HFF-Myc (cell line): ENCODE measurements at regions not wholly inside any gene's neighbourhood (a gene's known extent, or its start where the extent isn't known, plus 50 kb on each side); places are given as distances from the start of the nearest gene placed in this dataset.
"Not testable (repeated sequence)": the region's sequence is repeated elsewhere in the genome, so short reads cannot be mapped to it uniquely, and the experiment has no call there.

Experiments used
- DNase-seq: peaks from one replicate; pipeline ENCODE4 v3.0.0-alpha.2; 2011; ENCODE audit warnings: low read depth; ENCODE audit errors: extremely low read depth
- H3K4me3 ChIP-seq: replicated peaks from 2 replicates; pipeline ENCODE4 v1.5.1; 2011; ENCODE audit warnings: low read depth, mild to moderate bottlenecking, control low read depth, low read length
- TF ChIP-seq, protein P1 (sequence below): IDR thresholded peaks from 2 replicates; pipeline ENCODE4 v1.5.1; 2012; ENCODE audit warnings: mild to moderate bottlenecking, low read depth, low read length, control low read depth; ENCODE audit errors: missing control alignments

DNA sequence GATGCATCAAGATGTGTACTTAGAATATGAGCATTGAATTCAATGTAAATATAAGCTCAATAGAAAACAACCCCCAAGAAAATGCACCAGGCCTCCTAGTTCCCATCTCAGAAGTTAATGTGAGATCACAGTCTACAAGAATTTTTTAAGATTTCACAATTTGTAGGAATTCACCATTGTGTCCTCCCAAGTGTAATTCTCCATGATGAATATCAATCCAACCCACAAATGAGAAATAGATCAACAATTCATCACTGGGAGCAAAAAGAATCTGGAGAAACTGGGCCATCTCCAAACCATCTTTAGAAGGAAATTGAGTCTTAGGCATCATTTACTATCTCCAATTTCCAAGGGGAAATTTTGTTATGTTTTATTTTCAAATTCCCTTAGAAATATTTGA lies 310.5 kb upstream of the GOT2 start:
- H3K4me3 ChIP-seq, result no peak overlapping the region
- DNase-seq, result no peak
- TF ChIP-seq, protein P1, sequence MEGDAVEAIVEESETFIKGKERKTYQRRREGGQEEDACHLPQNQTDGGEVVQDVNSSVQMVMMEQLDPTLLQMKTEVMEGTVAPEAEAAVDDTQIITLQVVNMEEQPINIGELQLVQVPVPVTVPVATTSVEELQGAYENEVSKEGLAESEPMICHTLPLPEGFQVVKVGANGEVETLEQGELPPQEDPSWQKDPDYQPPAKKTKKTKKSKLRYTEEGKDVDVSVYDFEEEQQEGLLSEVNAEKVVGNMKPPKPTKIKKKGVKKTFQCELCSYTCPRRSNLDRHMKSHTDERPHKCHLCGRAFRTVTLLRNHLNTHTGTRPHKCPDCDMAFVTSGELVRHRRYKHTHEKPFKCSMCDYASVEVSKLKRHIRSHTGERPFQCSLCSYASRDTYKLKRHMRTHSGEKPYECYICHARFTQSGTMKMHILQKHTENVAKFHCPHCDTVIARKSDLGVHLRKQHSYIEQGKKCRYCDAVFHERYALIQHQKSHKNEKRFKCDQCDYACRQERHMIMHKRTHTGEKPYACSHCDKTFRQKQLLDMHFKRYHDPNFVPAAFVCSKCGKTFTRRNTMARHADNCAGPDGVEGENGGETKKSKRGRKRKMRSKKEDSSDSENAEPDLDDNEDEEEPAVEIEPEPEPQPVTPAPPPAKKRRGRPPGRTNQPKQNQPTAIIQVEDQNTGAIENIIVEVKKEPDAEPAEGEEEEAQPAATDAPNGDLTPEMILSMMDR, result no peak

DNA sequence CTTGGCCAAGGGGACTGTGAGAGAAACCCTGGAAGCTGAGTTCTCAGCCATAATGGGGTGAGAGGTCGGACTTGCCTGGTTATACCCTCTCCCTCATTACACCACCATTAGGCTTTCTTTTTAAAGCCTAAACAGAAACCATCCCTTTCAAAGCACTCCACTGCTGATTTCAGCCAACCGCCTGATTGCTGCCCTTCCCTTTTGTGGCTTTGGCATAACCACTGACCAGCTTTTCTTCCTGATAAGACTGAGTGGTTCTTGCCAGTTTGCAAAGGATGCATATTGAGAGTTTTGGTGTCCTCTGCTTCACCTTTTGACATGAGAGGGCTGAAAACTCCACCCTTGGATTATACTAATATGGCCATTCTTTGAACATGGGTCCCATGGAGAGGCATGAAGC lies 308.2 kb upstream of the GOT2 start:
- TF ChIP-seq, protein P1, result no peak
- H3K4me3 ChIP-seq, result no peak overlapping the region
- DNase-seq, result no peak

DNA sequence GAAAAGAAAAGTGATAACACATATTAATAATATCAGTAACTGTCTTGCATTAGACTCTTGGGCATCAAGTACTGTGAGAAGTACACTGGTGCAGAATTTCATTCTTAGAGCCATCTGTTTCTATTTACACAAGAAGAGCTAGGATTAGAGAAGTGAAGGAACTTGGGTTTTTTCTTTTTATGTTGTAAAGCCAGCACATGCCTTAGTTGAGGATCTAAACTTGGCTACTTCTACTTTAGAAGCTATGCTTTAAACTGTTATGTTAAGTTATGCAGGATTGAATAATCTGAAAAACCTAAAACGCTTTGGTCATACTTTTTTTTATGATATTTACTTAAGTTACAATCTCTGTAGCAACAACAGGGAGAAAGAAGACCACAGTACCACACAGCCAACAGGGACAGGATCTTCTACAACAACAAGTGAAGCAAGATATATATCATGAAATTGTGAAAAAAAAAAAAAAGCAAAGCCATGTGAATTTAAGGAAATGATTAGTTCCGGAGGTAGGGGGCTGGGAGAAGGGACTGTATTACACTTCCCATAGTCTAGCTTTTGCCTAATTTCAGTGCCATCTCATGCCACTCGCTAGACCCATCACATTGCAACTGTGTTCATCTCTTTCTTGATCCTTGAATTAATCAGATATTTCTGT lies 305.1 kb upstream of the GOT2 start:
- DNase-seq, result no peak
- H3K4me3 ChIP-seq, result no peak overlapping the region
- TF ChIP-seq, protein P1, result no peak

DNA sequence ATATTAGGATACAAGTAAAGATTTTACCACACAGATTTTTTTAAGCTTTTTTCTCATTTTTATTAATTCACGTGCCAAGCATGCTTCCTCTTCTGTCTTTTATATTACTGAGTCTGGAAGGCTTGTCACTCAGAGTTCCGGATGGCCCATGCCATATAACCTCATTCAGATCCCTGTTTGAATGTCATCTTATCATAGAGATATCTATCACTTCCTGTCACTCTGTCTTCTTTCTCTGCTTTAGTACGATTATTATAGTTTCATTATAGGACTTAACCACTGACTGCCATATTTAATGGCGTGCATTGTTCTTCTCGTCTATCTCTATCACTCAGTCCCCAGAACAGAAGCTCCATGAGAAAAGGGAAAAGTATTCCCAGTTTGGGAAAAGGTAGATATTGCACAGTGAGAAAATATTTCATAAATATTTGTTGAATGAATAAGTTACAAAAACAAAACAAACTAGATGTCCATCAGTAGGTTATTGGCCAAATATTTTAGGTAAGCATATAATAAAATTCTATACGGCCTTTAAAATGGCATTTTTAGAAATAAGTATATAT lies 296.9 kb upstream of the GOT2 start:
- TF ChIP-seq, protein P1, result no peak
- H3K4me3 ChIP-seq, result no peak overlapping the region
- DNase-seq, result no peak

DNA sequence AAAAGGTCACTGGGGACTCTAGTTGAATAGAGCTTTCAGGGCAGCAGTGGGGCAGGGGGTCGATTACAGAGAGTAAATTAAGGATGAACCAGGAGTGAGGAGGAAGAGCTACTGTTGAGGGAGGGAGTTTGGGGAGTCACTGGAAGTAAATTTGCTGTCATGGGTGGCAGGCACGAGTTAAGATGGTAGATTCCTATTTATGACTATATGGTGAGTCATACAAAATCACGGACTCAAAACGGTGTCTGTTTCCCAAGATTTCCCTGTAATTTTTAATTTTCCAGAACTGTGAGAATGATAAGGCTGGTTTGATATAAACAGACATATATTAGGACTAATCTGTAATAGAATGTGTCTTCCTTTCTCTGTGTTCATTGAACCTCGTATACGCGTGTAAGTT lies 287.6 kb upstream of the GOT2 start:
- DNase-seq, result no peak
- TF ChIP-seq, protein P1, result no peak
- H3K4me3 ChIP-seq, result no peak overlapping the region

DNA sequence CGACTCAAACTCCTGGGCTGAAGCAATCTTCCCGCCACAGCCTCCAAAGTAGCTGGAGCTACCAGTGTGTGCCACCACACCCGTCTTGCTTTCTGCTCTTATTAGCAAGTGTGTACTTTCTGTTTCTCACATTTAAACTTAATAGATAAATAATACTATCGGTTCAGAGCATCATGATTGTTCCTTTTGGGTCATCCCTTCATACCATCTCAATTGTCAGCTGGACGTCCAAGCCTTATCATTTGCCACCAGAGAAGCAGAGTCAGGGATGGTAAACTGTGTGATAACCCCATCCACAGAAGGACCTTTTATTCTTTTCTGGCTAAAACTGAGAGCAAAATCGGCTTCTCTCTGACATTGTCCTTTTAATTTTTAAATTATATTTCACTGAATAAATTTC lies 279.8 kb upstream of the GOT2 start:
- no peak overlapping the region for H3K4me3 ChIP-seq
- DNase-seq, result no peak
- TF ChIP-seq, protein P1, result no peak

DNA sequence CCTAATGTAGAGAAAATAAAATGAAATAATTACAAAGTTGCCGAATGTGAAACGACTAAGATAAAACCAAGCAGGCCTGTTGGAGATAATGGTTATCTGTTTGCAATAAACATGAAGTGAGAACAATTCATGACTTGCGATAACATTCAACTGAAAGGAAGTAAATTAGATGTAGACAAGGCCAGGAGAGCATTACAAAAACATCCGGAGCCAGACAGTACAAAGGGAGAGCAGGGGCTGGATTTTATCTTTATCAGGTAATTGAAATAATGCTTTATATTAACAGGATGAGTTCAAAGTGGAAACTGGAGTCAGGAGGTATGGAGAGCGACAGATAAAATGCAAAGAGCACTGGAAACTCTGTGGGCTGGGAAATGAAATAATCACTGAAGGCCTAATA lies 265.6 kb upstream of the GOT2 start:
- no peak overlapping the region for H3K4me3 ChIP-seq
- TF ChIP-seq, protein P1, result no peak
- no peak for DNase-seq

DNA sequence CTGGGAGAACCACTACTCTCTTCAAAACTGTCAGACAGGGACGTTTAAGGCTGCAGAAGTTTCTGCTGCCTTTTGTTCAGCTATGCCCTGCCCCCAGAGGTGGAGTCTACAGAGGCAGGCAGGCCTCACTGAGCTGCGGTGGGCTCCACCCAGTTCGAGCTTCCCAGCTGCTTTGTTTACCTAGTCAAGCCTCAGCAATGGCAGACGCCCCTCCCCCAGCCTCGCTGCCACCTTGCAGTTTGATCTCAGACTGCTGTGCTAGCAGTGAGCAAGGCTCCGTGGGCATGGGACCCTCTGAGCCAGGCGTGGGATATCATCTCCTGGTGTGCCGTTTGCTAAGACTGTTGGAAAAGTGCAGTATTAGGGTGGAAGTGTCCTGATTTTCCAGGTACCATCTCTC lies 258.6 kb upstream of the GOT2 start:
- H3K4me3 ChIP-seq, DNase-seq: not testable (repeated sequence)

DNA sequence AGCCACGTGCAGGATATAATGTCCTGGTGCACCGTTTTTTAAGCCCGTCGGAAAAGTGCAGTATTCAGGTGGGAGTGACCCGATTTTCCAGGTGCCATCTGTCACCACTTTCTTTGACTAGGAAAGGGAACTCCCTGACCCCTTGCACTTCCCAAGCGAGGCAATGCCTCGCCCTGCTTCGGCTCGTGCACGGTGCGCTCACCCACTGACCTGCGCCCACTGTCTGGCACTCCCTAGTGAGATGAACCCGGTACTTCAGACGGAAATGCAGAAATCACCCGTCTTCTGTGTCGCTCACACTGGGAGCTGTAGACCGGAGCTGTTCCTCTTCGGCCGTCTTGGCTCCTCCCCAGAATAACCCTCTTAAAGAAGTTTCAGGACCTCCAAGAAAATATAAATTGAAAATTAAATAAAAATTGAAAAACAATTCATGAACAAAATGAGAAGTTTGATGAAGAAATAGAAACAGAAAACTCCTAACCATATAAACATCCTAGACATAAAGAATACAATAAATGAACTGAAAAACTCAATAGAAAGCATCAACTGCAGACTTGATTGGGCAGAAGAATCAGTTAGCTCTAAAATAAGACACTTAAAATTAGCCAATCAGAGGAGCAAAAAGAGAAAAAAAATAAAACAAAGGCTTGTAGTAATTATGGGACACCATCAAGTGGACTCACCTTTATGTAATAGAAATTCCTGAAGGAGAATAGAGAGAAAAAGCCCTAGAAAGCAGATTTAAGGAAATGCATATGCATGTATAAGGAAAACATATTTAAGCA lies 249.3 kb upstream of the GOT2 start:
- not testable (repeated sequence) for DNase-seq, H3K4me3 ChIP-seq
